Panc1 (cell line): ENCODE measurements at regions not wholly inside any gene's neighbourhood (a gene's known extent, or its start where the extent isn't known, plus 50 kb on each side); places are given as distances from the start of the nearest gene placed in this dataset.

Source experiments
- POLR2AphosphoS5 ChIP-seq: IDR thresholded peaks from 2 replicates; pipeline ENCODE4 v1.6.1; 2012; ENCODE audit warnings: mild to moderate bottlenecking, low read depth, low read length, moderate library complexity
- SIN3A ChIP-seq: IDR thresholded peaks from 2 replicates; pipeline ENCODE4 v1.6.1; 2012; ENCODE audit warnings: low read depth, mild to moderate bottlenecking, low read length, moderate library complexity, borderline replicate concordance; ENCODE audit not compliant: insufficient read depth
- TF ChIP-seq, protein P1 (sequence below): fragments of 450-650 bp; IDR thresholded peaks from 2 replicates; pipeline ENCODE4 v1.5.1; 2017; ENCODE audit warnings: mild to moderate bottlenecking

DNA sequence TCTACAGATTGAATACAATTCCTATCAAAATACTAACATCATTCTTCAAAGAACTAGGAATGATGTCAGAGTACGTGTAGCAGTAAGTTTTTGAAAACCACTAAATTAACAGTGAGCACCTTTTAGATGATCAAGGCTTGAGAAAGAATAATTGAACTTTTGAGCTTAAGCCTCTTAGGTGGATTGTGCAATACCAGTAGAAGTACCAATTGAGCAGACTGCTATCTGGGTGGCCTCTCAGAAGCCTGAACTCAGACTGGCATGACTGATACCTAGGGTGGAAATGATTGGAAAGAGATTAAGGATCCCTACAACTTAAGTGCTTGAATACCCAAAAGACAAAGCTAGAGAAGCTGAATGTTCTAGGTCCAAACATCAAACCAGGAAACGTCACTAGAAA lies 200.3 kb upstream of the GALNTL6 start:
- TF ChIP-seq, protein P1, sequence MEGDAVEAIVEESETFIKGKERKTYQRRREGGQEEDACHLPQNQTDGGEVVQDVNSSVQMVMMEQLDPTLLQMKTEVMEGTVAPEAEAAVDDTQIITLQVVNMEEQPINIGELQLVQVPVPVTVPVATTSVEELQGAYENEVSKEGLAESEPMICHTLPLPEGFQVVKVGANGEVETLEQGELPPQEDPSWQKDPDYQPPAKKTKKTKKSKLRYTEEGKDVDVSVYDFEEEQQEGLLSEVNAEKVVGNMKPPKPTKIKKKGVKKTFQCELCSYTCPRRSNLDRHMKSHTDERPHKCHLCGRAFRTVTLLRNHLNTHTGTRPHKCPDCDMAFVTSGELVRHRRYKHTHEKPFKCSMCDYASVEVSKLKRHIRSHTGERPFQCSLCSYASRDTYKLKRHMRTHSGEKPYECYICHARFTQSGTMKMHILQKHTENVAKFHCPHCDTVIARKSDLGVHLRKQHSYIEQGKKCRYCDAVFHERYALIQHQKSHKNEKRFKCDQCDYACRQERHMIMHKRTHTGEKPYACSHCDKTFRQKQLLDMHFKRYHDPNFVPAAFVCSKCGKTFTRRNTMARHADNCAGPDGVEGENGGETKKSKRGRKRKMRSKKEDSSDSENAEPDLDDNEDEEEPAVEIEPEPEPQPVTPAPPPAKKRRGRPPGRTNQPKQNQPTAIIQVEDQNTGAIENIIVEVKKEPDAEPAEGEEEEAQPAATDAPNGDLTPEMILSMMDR: no peak
- no peak for TF ChIP-seq POLR2AphosphoS5
- no peak for TF ChIP-seq SIN3A
